ENCODE measurements at regions not wholly inside any gene's neighbourhood (a gene's known extent, or its start where the extent isn't known, plus 50 kb on each side); places are given as distances from the start of the nearest gene placed in this dataset.

DNA sequence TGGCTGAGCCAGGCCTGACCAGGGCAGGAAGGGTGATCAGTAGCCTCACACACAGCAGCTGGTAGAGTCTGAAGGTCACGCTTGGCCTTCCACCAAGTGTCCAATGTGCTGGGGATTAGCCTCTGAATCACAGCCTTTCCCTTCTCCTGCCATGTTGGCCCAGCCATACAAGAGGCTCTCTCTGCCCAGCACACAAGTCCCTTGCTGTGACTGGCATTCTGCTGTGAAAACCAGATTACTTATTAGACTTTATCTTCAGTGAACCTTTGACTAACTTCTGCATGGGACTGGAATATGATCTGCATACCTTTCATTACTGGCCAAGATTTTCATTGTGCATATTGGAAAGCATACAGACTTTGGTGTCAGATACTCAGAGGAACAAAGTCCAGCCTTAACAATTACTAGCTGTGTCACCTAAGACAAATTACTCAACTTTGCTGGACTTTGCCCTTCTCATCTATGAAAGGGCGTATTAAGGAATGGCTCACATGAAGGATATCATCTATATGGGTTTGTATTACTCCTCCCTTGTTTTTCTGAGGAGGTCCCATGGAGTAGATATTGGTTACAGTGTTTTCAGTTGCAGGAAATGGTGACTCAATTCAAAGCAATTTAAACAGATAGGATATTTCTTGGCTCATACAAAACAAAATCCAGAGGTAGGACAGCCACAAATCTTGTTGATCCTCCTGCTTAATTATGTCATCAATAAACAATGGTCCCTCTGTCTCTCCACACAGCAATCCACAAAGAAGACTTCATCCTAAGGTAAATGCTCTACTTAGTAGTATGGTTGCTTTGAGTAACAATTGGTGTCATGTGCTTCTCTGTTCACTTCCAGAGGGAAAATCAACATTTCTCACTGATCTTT lies 99.6 kb downstream of the DYRK2 start:
- H3K4me2 ChIP-seq = peak overlapping the region; percentile 23
- H3K9me3 ChIP-seq = no peaks in the 10 kb centered on the region
- no peaks in the 10 kb centered on the region for H3K36me3 ChIP-seq (replicated peaks in 1 of 2; ENCODE audit: control insufficient read depth in 1 of 2, insufficient read depth in 2 of 2, low read length in 1 of 2)
- TF ChIP-seq, protein P1, sequence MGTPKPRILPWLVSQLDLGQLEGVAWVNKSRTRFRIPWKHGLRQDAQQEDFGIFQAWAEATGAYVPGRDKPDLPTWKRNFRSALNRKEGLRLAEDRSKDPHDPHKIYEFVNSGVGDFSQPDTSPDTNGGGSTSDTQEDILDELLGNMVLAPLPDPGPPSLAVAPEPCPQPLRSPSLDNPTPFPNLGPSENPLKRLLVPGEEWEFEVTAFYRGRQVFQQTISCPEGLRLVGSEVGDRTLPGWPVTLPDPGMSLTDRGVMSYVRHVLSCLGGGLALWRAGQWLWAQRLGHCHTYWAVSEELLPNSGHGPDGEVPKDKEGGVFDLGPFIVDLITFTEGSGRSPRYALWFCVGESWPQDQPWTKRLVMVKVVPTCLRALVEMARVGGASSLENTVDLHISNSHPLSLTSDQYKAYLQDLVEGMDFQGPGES (IDR thresholded peaks at IDR 0.05; ENCODE audit: low read depth, low read length) = no peak
- TF ChIP-seq MEF2A (IDR thresholded peaks at IDR 0.05; ENCODE audit: borderline replicate concordance, low read depth) (no peak), FOSL2 (IDR thresholded peaks at IDR 0.05; ENCODE audit: borderline replicate concordance, low read depth) (peak; percentile 69; the same call in 1 of the 2 replicates), TCF12 (IDR thresholded peaks at IDR 0.05) (peak; percentile 68), JUND (IDR thresholded peaks at IDR 0.05) (peak; percentile 77), EP300 (IDR thresholded peaks at IDR 0.05; ENCODE audit: borderline replicate concordance in 1 of 2, low read depth in 1 of 2, low read length in 1 of 2) (peak in 1 of 2 experiments; percentile 63; a peak in 1 of 4 replicates), NFIC (IDR thresholded peaks at IDR 0.05; ENCODE audit: borderline replicate concordance) (peak; percentile 68), TAF1 (IDR thresholded peaks at IDR 0.05; ENCODE audit: borderline replicate concordance, low read depth, low read length) (no peak), CHD2 (IDR thresholded peaks at IDR 0.05; ENCODE audit: low read length, partially characterized antibody) (no peak), FOXM1 (IDR thresholded peaks at IDR 0.05; ENCODE audit: low read depth) (peak; percentile 40; the same call in 1 of the 2 replicates), SMC3 (IDR thresholded peaks at IDR 0.05; ENCODE audit: low read depth, low read length) (no peak), RXRA (IDR thresholded peaks at IDR 0.05; ENCODE audit: borderline replicate concordance, low read depth) (peak; percentile 47; the same call in 1 of the 2 replicates), TEAD4 (IDR thresholded peaks at IDR 0.05; ENCODE audit: borderline replicate concordance, insufficient read depth) (peak; percentile 84), YY1 (IDR thresholded peaks at IDR 0.05; ENCODE audit: low read depth) (no peak), MXI1 (IDR thresholded peaks at IDR 0.05; ENCODE audit: low read depth, low read length) (no peak)
- TF ChIP-seq, protein P2, sequence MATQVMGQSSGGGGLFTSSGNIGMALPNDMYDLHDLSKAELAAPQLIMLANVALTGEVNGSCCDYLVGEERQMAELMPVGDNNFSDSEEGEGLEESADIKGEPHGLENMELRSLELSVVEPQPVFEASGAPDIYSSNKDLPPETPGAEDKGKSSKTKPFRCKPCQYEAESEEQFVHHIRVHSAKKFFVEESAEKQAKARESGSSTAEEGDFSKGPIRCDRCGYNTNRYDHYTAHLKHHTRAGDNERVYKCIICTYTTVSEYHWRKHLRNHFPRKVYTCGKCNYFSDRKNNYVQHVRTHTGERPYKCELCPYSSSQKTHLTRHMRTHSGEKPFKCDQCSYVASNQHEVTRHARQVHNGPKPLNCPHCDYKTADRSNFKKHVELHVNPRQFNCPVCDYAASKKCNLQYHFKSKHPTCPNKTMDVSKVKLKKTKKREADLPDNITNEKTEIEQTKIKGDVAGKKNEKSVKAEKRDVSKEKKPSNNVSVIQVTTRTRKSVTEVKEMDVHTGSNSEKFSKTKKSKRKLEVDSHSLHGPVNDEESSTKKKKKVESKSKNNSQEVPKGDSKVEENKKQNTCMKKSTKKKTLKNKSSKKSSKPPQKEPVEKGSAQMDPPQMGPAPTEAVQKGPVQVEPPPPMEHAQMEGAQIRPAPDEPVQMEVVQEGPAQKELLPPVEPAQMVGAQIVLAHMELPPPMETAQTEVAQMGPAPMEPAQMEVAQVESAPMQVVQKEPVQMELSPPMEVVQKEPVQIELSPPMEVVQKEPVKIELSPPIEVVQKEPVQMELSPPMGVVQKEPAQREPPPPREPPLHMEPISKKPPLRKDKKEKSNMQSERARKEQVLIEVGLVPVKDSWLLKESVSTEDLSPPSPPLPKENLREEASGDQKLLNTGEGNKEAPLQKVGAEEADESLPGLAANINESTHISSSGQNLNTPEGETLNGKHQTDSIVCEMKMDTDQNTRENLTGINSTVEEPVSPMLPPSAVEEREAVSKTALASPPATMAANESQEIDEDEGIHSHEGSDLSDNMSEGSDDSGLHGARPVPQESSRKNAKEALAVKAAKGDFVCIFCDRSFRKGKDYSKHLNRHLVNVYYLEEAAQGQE (IDR thresholded peaks at IDR 0.05; ENCODE audit: low read depth, low read length) = no peak
- TF ChIP-seq, protein P3, sequence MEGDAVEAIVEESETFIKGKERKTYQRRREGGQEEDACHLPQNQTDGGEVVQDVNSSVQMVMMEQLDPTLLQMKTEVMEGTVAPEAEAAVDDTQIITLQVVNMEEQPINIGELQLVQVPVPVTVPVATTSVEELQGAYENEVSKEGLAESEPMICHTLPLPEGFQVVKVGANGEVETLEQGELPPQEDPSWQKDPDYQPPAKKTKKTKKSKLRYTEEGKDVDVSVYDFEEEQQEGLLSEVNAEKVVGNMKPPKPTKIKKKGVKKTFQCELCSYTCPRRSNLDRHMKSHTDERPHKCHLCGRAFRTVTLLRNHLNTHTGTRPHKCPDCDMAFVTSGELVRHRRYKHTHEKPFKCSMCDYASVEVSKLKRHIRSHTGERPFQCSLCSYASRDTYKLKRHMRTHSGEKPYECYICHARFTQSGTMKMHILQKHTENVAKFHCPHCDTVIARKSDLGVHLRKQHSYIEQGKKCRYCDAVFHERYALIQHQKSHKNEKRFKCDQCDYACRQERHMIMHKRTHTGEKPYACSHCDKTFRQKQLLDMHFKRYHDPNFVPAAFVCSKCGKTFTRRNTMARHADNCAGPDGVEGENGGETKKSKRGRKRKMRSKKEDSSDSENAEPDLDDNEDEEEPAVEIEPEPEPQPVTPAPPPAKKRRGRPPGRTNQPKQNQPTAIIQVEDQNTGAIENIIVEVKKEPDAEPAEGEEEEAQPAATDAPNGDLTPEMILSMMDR (IDR thresholded peaks at IDR 0.05) = no peak
- TF ChIP-seq, protein P4, sequence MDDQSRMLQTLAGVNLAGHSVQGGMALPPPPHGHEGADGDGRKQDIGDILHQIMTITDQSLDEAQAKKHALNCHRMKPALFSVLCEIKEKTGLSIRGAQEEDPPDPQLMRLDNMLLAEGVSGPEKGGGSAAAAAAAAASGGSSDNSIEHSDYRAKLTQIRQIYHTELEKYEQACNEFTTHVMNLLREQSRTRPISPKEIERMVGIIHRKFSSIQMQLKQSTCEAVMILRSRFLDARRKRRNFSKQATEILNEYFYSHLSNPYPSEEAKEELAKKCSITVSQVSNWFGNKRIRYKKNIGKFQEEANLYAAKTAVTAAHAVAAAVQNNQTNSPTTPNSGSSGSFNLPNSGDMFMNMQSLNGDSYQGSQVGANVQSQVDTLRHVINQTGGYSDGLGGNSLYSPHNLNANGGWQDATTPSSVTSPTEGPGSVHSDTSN (IDR thresholded peaks at IDR 0.05) = peak; percentile 33
- peaks cover 0 to 12% of the 10 kb centered on the region in 2 experiments; a peak in 3 of 4 replicates for H3K4me1 ChIP-seq (ENCODE audit: control insufficient read depth in 1 of 2, insufficient read depth in 2 of 2, low read depth in 1 of 2, low read length in 1 of 2)
- POLR2A ChIA-PET = no interaction called here
- no peaks in the 10 kb centered on the region for H3K79me2 ChIP-seq (ENCODE audit: insufficient read depth)
- WGBS (ENCODE audit: low lambda C conversion rate) = 48% methylated on average over 2 of the region's 2 CpGs
- H4K20me1 ChIP-seq (ENCODE audit: insufficient read depth) = no peaks in the 10 kb centered on the region
- peak overlapping the region in 1 of 2 experiments; percentile 75; a peak in 2 of 4 replicates for H3K27ac ChIP-seq (ENCODE audit: low read depth in 2 of 2, low read length in 1 of 2)
- H3K9ac ChIP-seq = no peak overlapping the region
- H3F3A ChIP-seq (replicated peaks; ENCODE audit: insufficient read depth) = peaks cover 17% of the 10 kb centered on the region
- CTCF ChIA-PET = no interaction called here
- no peak overlapping the region for H3K4me3 ChIP-seq (ENCODE audit: low read depth in 2 of 2, low read length in 1 of 2)
- no peak overlapping the region for H2AFZ ChIP-seq (ENCODE audit: low read depth)
- DNase-seq = no peak
- no peaks in the 10 kb centered on the region for H3K9me2 ChIP-seq
- no peaks in the 10 kb centered on the region for H3K27me3 ChIP-seq (ENCODE audit: insufficient read depth)

All from SK-N-SH (cell line).